ENCODE measurements at regions not wholly inside any gene's neighbourhood (a gene's known extent, or its start where the extent isn't known, plus 50 kb on each side); places are given as distances from the start of the nearest gene placed in this dataset.

DNA sequence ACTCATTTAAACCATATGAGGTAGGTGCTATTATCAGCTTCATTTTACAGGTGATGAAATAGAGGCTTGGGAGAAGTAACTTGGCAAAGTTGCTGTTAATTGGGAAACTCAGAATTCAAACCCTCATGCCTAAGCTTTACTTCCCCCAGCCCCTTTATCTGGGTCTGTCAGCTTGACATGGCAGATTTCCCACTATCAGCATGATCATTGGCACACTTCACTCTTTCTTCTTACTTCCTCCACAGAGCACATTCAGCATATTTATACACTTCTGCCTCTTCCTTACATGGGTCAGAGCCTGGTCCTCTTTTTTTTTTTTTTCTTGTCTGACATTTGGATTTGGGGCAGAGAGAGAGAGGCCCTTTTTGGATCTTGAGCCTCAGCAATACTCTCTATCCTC lies 56.5 kb upstream of the ARX start:
- no peak overlapping the region for H3K27ac Mint-ChIP-seq
- ATAC-seq (ENCODE audit: poor library complexity) (no peak), DNase-seq (no peak)
- ChIA-PET CTCF (interaction anchor here (0.7 kb wide), 1 partner anchor 27 kb away, joined by 3 read pairs; no protein-coding TSS in a partner anchor), POLR2A (no interaction called here)
- H3K36me3 Mint-ChIP-seq (ENCODE audit: low read depth): no peaks in the 10 kb centered on the region
- H3K9me3 Mint-ChIP-seq: no peaks in the 10 kb centered on the region
- H3K27ac ChIP-seq (ENCODE audit: low read depth in 1 of 2, low read length in 2 of 2): no peak overlapping the region
- no peak overlapping the region for H3K4me3 Mint-ChIP-seq
- intact Hi-C loops (cut with DNase I, micrococcal nuclease): no loop called here
- no peaks in the 10 kb centered on the region for H3K9me3 ChIP-seq (ENCODE audit: control insufficient read depth in 1 of 2, insufficient read depth in 1 of 2, low read length in 2 of 2)
- no peaks in the 10 kb centered on the region for H3K27me3 ChIP-seq (ENCODE audit: control insufficient read depth in 1 of 2, insufficient read depth in 2 of 2, low read length in 2 of 2)
- H3K36me3 ChIP-seq (ENCODE audit: insufficient read depth, low read length): no peaks in the 10 kb centered on the region
- TF ChIP-seq, protein P1, sequence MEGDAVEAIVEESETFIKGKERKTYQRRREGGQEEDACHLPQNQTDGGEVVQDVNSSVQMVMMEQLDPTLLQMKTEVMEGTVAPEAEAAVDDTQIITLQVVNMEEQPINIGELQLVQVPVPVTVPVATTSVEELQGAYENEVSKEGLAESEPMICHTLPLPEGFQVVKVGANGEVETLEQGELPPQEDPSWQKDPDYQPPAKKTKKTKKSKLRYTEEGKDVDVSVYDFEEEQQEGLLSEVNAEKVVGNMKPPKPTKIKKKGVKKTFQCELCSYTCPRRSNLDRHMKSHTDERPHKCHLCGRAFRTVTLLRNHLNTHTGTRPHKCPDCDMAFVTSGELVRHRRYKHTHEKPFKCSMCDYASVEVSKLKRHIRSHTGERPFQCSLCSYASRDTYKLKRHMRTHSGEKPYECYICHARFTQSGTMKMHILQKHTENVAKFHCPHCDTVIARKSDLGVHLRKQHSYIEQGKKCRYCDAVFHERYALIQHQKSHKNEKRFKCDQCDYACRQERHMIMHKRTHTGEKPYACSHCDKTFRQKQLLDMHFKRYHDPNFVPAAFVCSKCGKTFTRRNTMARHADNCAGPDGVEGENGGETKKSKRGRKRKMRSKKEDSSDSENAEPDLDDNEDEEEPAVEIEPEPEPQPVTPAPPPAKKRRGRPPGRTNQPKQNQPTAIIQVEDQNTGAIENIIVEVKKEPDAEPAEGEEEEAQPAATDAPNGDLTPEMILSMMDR (IDR thresholded peaks at IDR 0.05): no peak
- peaks cover 12% of the 10 kb centered on the region for H3K4me1 Mint-ChIP-seq (ENCODE audit: low read depth)
- no peak overlapping the region for H3K4me3 ChIP-seq (ENCODE audit: low read length)
- no peaks in the 10 kb centered on the region for H3K27me3 Mint-ChIP-seq
- H3K4me1 ChIP-seq (ENCODE audit: insufficient read depth, low read length): no peaks in the 10 kb centered on the region

DNA sequence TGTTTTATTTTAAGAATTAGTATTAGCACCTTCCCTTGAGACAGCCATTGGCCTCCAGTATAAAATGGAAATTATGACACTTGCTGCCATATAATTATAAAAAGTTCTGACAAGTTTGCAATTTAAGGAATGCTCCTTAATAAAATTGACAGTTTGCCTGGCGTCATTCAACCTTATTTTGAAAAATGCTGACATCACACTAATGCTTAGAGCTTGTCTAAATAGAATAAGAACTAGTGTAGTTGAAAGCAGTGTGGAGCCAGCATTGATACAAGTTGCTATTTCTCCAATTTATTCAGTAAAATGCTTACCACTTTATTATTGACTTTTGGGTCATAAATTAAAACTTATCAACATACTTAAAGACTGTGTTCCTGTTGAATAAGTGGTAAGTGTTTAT lies 54.3 kb upstream of the ARX start:
- TF ChIP-seq, protein P1 (IDR thresholded peaks at IDR 0.05): no peak
- intact Hi-C loops (cut with DNase I, micrococcal nuclease): no loop called here
- H3K4me3 ChIP-seq (ENCODE audit: low read length): no peak overlapping the region
- no peaks in the 10 kb centered on the region for H3K4me1 ChIP-seq (ENCODE audit: insufficient read depth, low read length)
- H3K27me3 ChIP-seq (ENCODE audit: control insufficient read depth in 1 of 2, insufficient read depth in 2 of 2, low read length in 2 of 2): no peaks in the 10 kb centered on the region
- H3K27ac ChIP-seq (ENCODE audit: low read depth in 1 of 2, low read length in 2 of 2): no peak overlapping the region
- no peaks in the 10 kb centered on the region for H3K36me3 Mint-ChIP-seq (ENCODE audit: low read depth)
- DNase-seq: no peak
- POLR2A ChIA-PET: no interaction called here
- CTCF ChIA-PET: no interaction called here
- H3K27ac Mint-ChIP-seq: no peak overlapping the region
- no peak overlapping the region for H3K4me3 Mint-ChIP-seq
- peaks cover 12% of the 10 kb centered on the region for H3K4me1 Mint-ChIP-seq (ENCODE audit: low read depth)
- no peaks in the 10 kb centered on the region for H3K9me3 Mint-ChIP-seq
- no peak for ATAC-seq (ENCODE audit: poor library complexity)
- H3K36me3 ChIP-seq (ENCODE audit: insufficient read depth, low read length): no peaks in the 10 kb centered on the region
- no peaks in the 10 kb centered on the region for H3K27me3 Mint-ChIP-seq
- H3K9me3 ChIP-seq (ENCODE audit: control insufficient read depth in 1 of 2, insufficient read depth in 1 of 2, low read length in 2 of 2): no peaks in the 10 kb centered on the region

DNA sequence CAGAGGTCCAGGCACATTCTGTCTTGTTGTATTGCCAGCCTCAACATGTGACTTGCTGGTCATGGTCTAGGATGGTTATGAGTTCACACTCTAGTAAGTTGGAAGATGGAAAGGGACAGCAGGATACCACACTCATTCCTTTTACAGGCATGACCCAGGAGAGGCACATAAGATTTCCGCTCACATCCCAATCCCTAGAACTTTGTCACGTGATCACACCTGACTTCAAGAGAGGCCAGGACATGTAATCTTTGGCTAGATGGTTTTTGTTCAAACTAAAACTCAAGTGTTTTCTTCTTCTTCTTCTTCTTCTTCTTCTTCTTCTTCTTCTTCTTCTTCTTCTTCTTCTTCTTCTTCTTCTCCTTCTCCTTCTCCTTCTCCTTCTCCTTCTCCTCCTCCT lies 53.4 kb upstream of the ARX start:
- no peaks in the 10 kb centered on the region for H3K9me3 ChIP-seq (ENCODE audit: control insufficient read depth in 1 of 2, insufficient read depth in 1 of 2, low read length in 2 of 2)
- H3K4me1 ChIP-seq (ENCODE audit: insufficient read depth, low read length): no peaks in the 10 kb centered on the region
- CTCF ChIA-PET: no interaction called here
- no peak overlapping the region for H3K27ac Mint-ChIP-seq
- no peaks in the 10 kb centered on the region for H3K9me3 Mint-ChIP-seq
- DNase-seq (no peak), ATAC-seq (ENCODE audit: poor library complexity) (no peak)
- no peaks in the 10 kb centered on the region for H3K27me3 Mint-ChIP-seq
- TF ChIP-seq, protein P1 (IDR thresholded peaks at IDR 0.05): no peak
- intact Hi-C loops (cut with DNase I, micrococcal nuclease): no loop called here
- H3K4me3 ChIP-seq (ENCODE audit: low read length): no peak overlapping the region
- H3K36me3 Mint-ChIP-seq (ENCODE audit: low read depth): no peaks in the 10 kb centered on the region
- H3K4me3 Mint-ChIP-seq: no peak overlapping the region
- H3K4me1 Mint-ChIP-seq (ENCODE audit: low read depth): peaks cover 12% of the 10 kb centered on the region
- POLR2A ChIA-PET: no interaction called here
- no peaks in the 10 kb centered on the region for H3K36me3 ChIP-seq (ENCODE audit: insufficient read depth, low read length)
- H3K27ac ChIP-seq (ENCODE audit: low read depth in 1 of 2, low read length in 2 of 2): no peak overlapping the region
- no peaks in the 10 kb centered on the region for H3K27me3 ChIP-seq (ENCODE audit: control insufficient read depth in 1 of 2, insufficient read depth in 2 of 2, low read length in 2 of 2)

Measured in CD4-positive, alpha-beta T cell (primary cell).